ENCODE measurements at regions not wholly inside any gene's neighbourhood (a gene's known extent, or its start where the extent isn't known, plus 50 kb on each side); places are given as distances from the start of the nearest gene placed in this dataset.

DNA sequence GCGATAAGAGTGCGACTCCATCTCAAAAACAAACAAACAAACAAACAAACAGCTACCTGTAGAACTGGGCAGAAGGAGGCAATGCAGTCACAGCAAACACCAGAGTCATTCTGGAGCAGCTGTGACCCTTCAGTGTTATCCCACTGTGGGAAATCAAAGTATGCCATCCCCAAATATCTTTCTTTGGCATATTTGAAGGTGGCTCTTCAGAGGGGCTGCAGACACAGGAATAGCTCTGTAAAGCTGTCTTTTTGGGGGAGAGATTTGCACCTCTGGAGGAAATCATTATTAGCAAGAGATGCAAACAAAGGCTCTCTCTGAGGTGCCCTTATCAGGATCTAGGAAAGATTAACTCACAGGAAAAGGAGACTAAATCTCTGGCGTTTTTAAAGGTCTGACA, 98.5 kb upstream of the XPO1 start:
- Histone ChIP-seq H3K9ac (no peak overlapping the region), H3K27ac (no peak overlapping the region), H3K4me2 (no peak overlapping the region), H3K4me1 (no peaks in the 10 kb centered on the region), H3K9me3 (no peaks in the 10 kb centered on the region), H3K27me3 (no peaks in the 10 kb centered on the region), H3K4me3 (no peak overlapping the region), H4K20me1 (no peaks in the 10 kb centered on the region), H3K36me3 (no peaks in the 10 kb centered on the region)
- no peak for TF ChIP-seq Cebpa-rat (IDR thresholded peaks at IDR 0.05)

DNA sequence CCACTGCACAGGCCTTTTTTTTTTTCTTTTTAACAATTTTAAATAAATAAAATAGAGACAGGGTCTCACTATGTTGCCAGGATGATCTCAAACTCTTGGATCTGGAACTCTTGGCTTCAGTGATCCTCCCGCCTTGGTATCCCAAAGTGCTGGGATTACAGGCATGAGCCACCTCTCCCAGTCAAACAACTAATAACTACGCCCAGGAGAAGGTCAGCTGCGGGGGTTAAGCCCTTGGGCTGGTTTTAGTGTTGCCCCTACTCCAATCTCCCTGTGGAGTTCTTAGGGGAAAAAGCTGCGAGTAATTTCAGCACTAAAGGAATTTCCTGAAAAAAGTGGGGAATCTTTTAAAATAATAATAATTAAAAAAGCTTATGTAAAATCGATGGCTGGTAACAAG, 96.4 kb upstream of the XPO1 start:
- H3K9me3 ChIP-seq: no peaks in the 10 kb centered on the region

GRCh38 chr2:61633250-61633649, 95.1 kb upstream of the XPO1 start:
- no peaks in the 10 kb centered on the region for H4K20me1 ChIP-seq
- no peak overlapping the region for H3K27ac ChIP-seq
- no peak overlapping the region for H3K4me2 ChIP-seq
- no peak overlapping the region for H3K4me3 ChIP-seq
- no peaks in the 10 kb centered on the region for H3K9me3 ChIP-seq
- no peak overlapping the region for H3K9ac ChIP-seq
- TF ChIP-seq Cebpa-rat (IDR thresholded peaks at IDR 0.05): no peak
- H3K4me1 ChIP-seq: no peaks in the 10 kb centered on the region
- H3K27me3 ChIP-seq: no peaks in the 10 kb centered on the region
- no peaks in the 10 kb centered on the region for H3K36me3 ChIP-seq

More for the DNA sequence above, 96.4 kb upstream of the XPO1 start:
- no peak for TF ChIP-seq Cebpa-rat (IDR thresholded peaks at IDR 0.05)
- H3K4me1 ChIP-seq: no peaks in the 10 kb centered on the region
- H4K20me1 ChIP-seq: no peaks in the 10 kb centered on the region
- H3K4me3 ChIP-seq: no peak overlapping the region
- no peak overlapping the region for H3K27ac ChIP-seq
- no peak overlapping the region for H3K9ac ChIP-seq
- H3K4me2 ChIP-seq: no peak overlapping the region
- no peaks in the 10 kb centered on the region for H3K36me3 ChIP-seq
- H3K27me3 ChIP-seq: no peaks in the 10 kb centered on the region

GRCh38 chr2:61632276-61633169, 94.4 kb upstream of the XPO1 start:
- H3K4me1 ChIP-seq: no peaks in the 10 kb centered on the region
- TF ChIP-seq Cebpa-rat (IDR thresholded peaks at IDR 0.05): no peak

DNA sequence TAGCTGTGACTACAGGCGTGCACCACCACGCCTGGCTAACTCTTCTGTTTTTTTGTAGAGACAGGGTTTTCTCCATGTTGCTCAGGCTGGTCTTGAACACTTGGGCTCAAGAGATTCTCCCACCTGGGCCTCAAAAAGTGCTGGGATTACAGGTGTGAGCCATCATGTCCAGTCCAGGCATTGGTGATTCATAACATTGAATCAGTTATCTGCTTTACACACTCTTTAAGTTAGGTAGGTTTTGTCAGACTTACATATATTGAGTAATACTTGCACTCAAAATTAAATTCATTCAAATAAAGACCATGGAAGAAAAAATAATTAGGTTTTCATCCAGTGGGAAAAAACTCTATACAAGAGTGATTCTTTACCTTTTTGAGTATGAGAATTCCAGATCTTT, 93.2 kb upstream of the XPO1 start:
- no peaks in the 10 kb centered on the region for H3K9me3 ChIP-seq
- H3K27ac ChIP-seq: no peak overlapping the region
- H4K20me1 ChIP-seq: no peaks in the 10 kb centered on the region
- H3K9ac ChIP-seq: no peak overlapping the region
- H3K4me1 ChIP-seq: no peaks in the 10 kb centered on the region
- TF ChIP-seq Cebpa-rat (IDR thresholded peaks at IDR 0.05): no peak
- no peak overlapping the region for H3K4me3 ChIP-seq
- H3K36me3 ChIP-seq: no peaks in the 10 kb centered on the region
- no peak overlapping the region for H3K4me2 ChIP-seq
- no peaks in the 10 kb centered on the region for H3K27me3 ChIP-seq

More at GRCh38 chr2:61632276-61633169, 94.4 kb upstream of the XPO1 start:
- Histone ChIP-seq H3K9ac (no peak overlapping the region), H3K27me3 (no peaks in the 10 kb centered on the region), H3K4me3 (no peak overlapping the region), H4K20me1 (no peaks in the 10 kb centered on the region), H3K4me2 (no peak overlapping the region), H3K9me3 (no peaks in the 10 kb centered on the region), H3K36me3 (no peaks in the 10 kb centered on the region), H3K27ac (no peak overlapping the region)

DNA sequence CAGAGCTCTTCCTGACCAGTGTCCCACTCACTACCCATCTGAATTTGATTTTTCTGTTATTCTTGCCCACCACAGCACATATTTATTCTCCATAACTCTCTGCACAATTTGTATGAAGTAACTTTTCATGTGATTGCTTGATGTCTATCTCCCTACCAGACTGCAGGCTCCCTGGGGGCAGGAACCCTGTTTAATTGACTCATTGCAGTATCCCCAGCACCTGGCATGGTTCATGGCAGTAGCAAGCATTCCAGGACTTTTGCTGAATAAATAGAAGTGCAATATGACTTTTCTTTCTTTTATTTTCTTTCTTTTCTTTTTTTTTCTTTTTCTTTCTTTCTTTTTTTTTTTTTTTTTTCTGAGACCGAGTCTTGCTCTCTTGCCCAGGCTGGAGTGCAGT, 88.7 kb upstream of the XPO1 start:
- Histone ChIP-seq H3K9me3 (no peaks in the 10 kb centered on the region), H3K27ac (no peak overlapping the region), H3K9ac (no peak overlapping the region), H3K36me3 (no peaks in the 10 kb centered on the region), H3K27me3 (no peaks in the 10 kb centered on the region), H4K20me1 (no peaks in the 10 kb centered on the region), H3K4me1 (no peaks in the 10 kb centered on the region), H3K4me2 (no peak overlapping the region), H3K4me3 (no peak overlapping the region)
- TF ChIP-seq Cebpa-rat (IDR thresholded peaks at IDR 0.05): no peak

DNA sequence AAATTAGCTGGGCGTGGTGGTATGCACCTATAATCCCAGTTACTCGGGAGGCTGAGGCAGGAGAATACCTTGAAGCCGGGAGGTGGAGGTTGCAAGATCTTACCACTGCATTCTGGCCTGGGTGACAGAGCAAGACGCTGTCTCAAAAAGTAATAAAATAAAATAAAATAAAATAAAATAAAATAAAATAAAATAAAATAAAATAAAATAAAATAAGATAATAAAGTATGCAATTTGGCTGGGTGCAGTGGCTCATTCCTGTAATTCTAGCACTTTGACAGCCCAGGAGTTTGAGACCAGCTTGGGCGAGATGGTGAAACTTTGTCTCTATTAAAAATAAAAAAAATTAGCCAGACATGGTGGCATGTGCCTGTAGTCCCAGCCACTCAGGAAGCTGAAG, 85.6 kb upstream of the XPO1 start:
- TF ChIP-seq Cebpa-rat (IDR thresholded peaks at IDR 0.05): no peak
- H3K4me2 ChIP-seq: no peak overlapping the region
- no peak overlapping the region for H3K4me3 ChIP-seq
- H4K20me1 ChIP-seq: no peaks in the 10 kb centered on the region
- H3K9me3 ChIP-seq: no peaks in the 10 kb centered on the region
- H3K36me3 ChIP-seq: no peaks in the 10 kb centered on the region
- no peak overlapping the region for H3K9ac ChIP-seq
- H3K4me1 ChIP-seq: no peaks in the 10 kb centered on the region
- H3K27me3 ChIP-seq: no peaks in the 10 kb centered on the region
- no peak overlapping the region for H3K27ac ChIP-seq

DNA sequence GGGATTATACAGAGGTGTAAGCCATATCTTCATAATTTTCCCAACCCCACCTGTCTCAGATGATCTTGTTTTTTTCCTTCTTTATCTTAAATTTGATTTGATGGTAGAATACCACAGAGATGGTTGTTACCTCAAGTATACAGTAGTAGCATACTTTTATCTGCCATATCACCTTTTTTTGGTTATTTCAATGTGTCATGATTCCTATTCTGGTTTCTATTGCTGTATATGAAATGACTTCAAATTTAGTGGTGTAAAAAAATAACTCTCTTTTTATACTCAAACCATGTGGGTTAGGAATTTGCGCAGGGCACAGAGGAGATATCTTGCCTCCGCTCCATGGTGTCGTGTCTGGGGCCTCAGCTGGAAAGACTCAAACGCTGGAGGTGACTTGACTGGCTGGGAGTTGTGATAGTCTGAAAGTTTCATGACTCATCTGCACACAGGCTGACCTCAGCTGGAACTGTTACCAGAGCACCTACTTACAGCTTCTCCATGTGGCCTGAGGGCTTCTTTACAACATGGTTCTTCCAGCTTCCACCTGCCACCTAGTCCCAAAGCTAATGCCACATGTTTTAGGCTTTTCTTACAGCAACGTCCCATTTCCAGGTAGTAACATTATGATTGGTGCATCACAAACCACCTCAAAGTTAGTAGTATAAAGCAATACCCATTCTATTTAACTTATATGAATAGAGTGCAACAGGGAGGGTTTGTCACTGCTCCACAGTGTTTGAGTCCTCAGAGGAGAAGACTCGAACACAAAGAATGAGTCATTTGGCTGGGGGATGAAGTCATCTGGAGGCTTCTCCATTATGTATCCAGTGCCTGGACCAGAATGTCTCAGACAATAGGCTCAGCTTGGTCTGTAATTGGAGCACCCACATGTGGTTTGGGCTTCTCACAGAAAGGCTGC, 82.3 kb upstream of the XPO1 start:
- Histone ChIP-seq H4K20me1 (no peaks in the 10 kb centered on the region), H3K4me3 (no peak overlapping the region), H3K27ac (no peak overlapping the region), H3K4me1 (no peaks in the 10 kb centered on the region), H3K9me3 (no peaks in the 10 kb centered on the region), H3K27me3 (no peaks in the 10 kb centered on the region), H3K36me3 (no peaks in the 10 kb centered on the region), H3K9ac (no peak overlapping the region), H3K4me2 (no peak overlapping the region)
- TF ChIP-seq Cebpa-rat (IDR thresholded peaks at IDR 0.05): no peak

DNA sequence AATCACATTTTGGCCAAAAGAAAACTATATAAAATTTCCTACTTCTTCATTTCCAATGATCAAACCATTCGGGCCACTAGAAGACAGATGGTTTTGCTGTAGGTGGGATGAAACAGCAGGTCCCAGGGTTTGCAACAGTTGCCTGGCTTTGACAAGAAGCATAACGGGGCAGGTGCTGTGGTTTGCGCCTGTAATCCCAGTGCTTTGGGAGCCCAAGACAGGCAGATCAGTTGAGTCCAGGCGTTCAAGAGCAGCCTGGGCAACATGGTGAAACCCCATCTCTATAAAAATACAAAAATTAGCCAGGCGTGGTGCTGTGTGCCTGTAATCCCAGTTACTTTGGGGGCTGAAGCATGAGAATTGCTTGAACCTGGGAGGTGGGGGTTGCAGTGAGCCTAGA, 81.4 kb upstream of the XPO1 start:
- Histone ChIP-seq H3K4me1 (no peaks in the 10 kb centered on the region), H3K9ac (no peak overlapping the region), H3K4me3 (no peak overlapping the region), H4K20me1 (no peaks in the 10 kb centered on the region), H3K4me2 (no peak overlapping the region), H3K27me3 (no peaks in the 10 kb centered on the region), H3K27ac (no peak overlapping the region), H3K9me3 (no peaks in the 10 kb centered on the region), H3K36me3 (no peaks in the 10 kb centered on the region)
- TF ChIP-seq Cebpa-rat (IDR thresholded peaks at IDR 0.05): no peak

DNA sequence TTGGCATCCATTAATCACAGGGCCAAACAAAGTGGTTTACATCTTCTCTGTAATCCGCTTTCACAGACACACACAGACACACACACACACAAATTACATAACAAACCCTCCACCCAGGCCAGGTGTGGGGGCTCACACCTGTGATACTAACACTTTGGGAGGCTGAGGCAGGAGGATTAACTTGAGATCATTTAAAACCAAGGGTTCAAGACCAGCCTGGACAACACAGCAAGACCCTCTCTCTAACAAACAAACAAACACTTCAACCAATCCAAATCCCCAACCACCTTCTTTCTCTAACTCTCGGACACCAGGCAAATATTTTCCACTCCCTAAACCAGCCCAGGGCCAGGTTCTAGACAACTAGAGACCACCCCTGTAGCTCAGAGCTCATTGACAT, 79.5 kb upstream of the XPO1 start:
- H3K4me3 ChIP-seq: no peak overlapping the region
- no peaks in the 10 kb centered on the region for H3K4me1 ChIP-seq
- no peak for TF ChIP-seq Cebpa-rat (IDR thresholded peaks at IDR 0.05)
- H3K4me2 ChIP-seq: no peak overlapping the region
- H3K27ac ChIP-seq: no peak overlapping the region
- no peaks in the 10 kb centered on the region for H3K36me3 ChIP-seq
- H3K9me3 ChIP-seq: no peaks in the 10 kb centered on the region
- H3K9ac ChIP-seq: no peak overlapping the region
- H3K27me3 ChIP-seq: no peaks in the 10 kb centered on the region
- no peaks in the 10 kb centered on the region for H4K20me1 ChIP-seq

Data from BLaER1 (cell line).